GM12891 (cell line): ENCODE measurements at regions not wholly inside any gene's neighbourhood (a gene's known extent, or its start where the extent isn't known, plus 50 kb on each side); places are given as distances from the start of the nearest gene placed in this dataset.
"Not testable (repeated sequence)": the region's sequence is repeated elsewhere in the genome, so short reads cannot be mapped to it uniquely, and the experiment has no call there.

ENCODE experiments used
- DNase-seq: peaks from one replicate; pipeline ENCODE4 v3.0.0; 2011; ENCODE audit warnings: low spot score; ENCODE audit not compliant: insufficient read length
- FAIRE-seq: peaks from 2 replicates; lab custom pipeline; 2011; peaks lifted over from hg19 to GRCh38; lab: Jason Lieb, UNC
- PAX5 ChIP-seq: IDR thresholded peaks from 2 replicates; pipeline ENCODE4 v1.6.1; 2011; ENCODE audit warnings: low read length, moderate library complexity, mild to moderate bottlenecking; ENCODE audit not compliant: insufficient read depth, severe bottlenecking
- POLR2A ChIP-seq: IDR thresholded peaks from 2 replicates; pipeline ENCODE4 v1.6.1; 2011; ENCODE audit warnings: low read depth, low read length, control low read depth
- POLR2AphosphoS5 ChIP-seq: IDR thresholded peaks from 2 replicates; pipeline ENCODE4 v1.6.1; 2011; ENCODE audit warnings: low read depth, low read length, control low read depth
- POU2F2 ChIP-seq: IDR thresholded peaks from 2 replicates; pipeline ENCODE4 v1.6.1; 2011; ENCODE audit warnings: low read depth, mild to moderate bottlenecking, control low read depth, low read length, moderate library complexity
- SPI1 ChIP-seq: IDR thresholded peaks from 2 replicates; pipeline ENCODE4 v1.6.1; 2011; ENCODE audit warnings: low read depth, low read length, control low read depth
- TAF1 ChIP-seq: IDR thresholded peaks from 2 replicates; pipeline ENCODE4 v1.6.1; 2011; ENCODE audit warnings: low read depth, low read length, control low read depth

GRCh38 chr5:100402071-100402470 lies 133.1 kb upstream of the FAM174A start:
- FAIRE-seq (no peak), DNase-seq (no peak)
- TF ChIP-seq SPI1 (no peak), POU2F2 (no peak), POLR2AphosphoS5 (no peak), TAF1 (no peak)

- TF ChIP-seq PAX5 (no peak), POLR2A (no peak), TAF1 (no peak), POU2F2 (no peak)
- no peak for DNase-seq
- FAIRE-seq, result no peak
Observed at GRCh38 chr5:100401149-100401548, 134.0 kb upstream of the FAM174A start.

- not testable (repeated sequence) for FAIRE-seq, DNase-seq
Observed at GRCh38 chr5:100398815-100399214, 136.4 kb upstream of the FAM174A start.

- not testable (repeated sequence) for FAIRE-seq, DNase-seq
Observed at GRCh38 chr5:100379254-100379858, 155.8 kb upstream of the FAM174A start.

GRCh38 chr5:100364757-100365478 lies 170.3 kb upstream of the FAM174A start:
- FAIRE-seq, DNase-seq: not testable (repeated sequence)

- not testable (repeated sequence) for FAIRE-seq, DNase-seq
Observed at GRCh38 chr5:100364343-100364742, 170.8 kb upstream of the FAM174A start.

- FAIRE-seq, result not testable (repeated sequence)
Observed at GRCh38 chr5:100359998-100360397, 175.2 kb upstream of the FAM174A start.

GRCh38 chr5:100346269-100346668 lies 188.9 kb upstream of the FAM174A start:
- peak; percentile 23 for FAIRE-seq
- not testable (repeated sequence) for DNase-seq

More at GRCh38 chr5:100359998-100360397, 175.2 kb upstream of the FAM174A start:
- DNase-seq, result not testable (repeated sequence)

GRCh38 chr5:100341485-100341884 lies 193.7 kb upstream of the FAM174A start:
- not testable (repeated sequence) for FAIRE-seq

GRCh38 chr5:100322483-100322882 lies 212.7 kb upstream of the FAM174A start:
- FAIRE-seq (no peak), DNase-seq (no peak)
- no peak for TF ChIP-seq PAX5
- no peak for TF ChIP-seq POLR2A
- TF ChIP-seq POU2F2, result no peak
- no peak for TF ChIP-seq TAF1
- TF ChIP-seq POLR2AphosphoS5, result no peak

More at GRCh38 chr5:100341485-100341884, 193.7 kb upstream of the FAM174A start:
- DNase-seq, result not testable (repeated sequence)

- TF ChIP-seq SPI1, result no peak
- no peak for TF ChIP-seq POU2F2
- no peak for TF ChIP-seq POLR2A
- TF ChIP-seq POLR2AphosphoS5, result no peak
- TF ChIP-seq TAF1, result no peak
- TF ChIP-seq PAX5, result no peak
- no peak for DNase-seq
- no peak for FAIRE-seq
Observed at GRCh38 chr5:100319885-100320284, 215.3 kb upstream of the FAM174A start.

- FAIRE-seq, result no peak
- DNase-seq, result no peak
- TF ChIP-seq PAX5, result no peak
- TF ChIP-seq SPI1, result no peak
- TF ChIP-seq TAF1, result no peak
- no peak for TF ChIP-seq POU2F2
- no peak for TF ChIP-seq POLR2A
- TF ChIP-seq POLR2AphosphoS5, result no peak
Observed at GRCh38 chr5:100313657-100314056, 221.5 kb upstream of the FAM174A start.
